ENCODE measurements at regions not wholly inside any gene's neighbourhood (a gene's known extent, or its start where the extent isn't known, plus 50 kb on each side); places are given as distances from the start of the nearest gene placed in this dataset.

DNA sequence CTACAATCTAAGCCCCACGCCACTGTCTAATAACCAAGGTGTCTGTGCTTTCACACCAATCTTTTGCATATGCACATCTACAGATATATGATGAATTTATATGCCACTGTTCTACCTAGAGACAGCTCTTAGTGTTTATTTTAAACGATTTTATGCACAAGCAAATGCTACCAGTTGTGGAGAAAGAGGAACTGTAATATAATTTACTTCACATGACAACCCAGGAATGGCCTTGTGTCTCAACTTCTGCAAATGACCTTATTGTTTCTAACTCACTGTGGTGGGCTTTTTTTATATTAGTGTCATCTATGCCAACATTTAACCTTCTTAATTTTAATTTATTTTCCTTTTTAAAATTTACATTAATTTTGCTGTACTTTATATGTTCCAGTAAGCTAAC, 531.1 kb upstream of the TLE4 start:
- TF ChIP-seq, protein P1, sequence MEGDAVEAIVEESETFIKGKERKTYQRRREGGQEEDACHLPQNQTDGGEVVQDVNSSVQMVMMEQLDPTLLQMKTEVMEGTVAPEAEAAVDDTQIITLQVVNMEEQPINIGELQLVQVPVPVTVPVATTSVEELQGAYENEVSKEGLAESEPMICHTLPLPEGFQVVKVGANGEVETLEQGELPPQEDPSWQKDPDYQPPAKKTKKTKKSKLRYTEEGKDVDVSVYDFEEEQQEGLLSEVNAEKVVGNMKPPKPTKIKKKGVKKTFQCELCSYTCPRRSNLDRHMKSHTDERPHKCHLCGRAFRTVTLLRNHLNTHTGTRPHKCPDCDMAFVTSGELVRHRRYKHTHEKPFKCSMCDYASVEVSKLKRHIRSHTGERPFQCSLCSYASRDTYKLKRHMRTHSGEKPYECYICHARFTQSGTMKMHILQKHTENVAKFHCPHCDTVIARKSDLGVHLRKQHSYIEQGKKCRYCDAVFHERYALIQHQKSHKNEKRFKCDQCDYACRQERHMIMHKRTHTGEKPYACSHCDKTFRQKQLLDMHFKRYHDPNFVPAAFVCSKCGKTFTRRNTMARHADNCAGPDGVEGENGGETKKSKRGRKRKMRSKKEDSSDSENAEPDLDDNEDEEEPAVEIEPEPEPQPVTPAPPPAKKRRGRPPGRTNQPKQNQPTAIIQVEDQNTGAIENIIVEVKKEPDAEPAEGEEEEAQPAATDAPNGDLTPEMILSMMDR (IDR thresholded peaks at IDR 0.05) = no peak
- no peak for TF ChIP-seq ZFX (IDR thresholded peaks at IDR 0.05; ENCODE audit: borderline replicate concordance)

Measured in 22Rv1 (cell line).